GM19023 (cell line): ENCODE measurements at regions not wholly inside any gene's neighbourhood (a gene's known extent, or its start where the extent isn't known, plus 50 kb on each side); places are given as distances from the start of the nearest gene placed in this dataset.
"Not testable (repeated sequence)": the region's sequence is repeated elsewhere in the genome, so short reads cannot be mapped to it uniquely, and the experiment has no call there.

Experiments
- ATAC-seq: cut with Tn5 transposase; IDR thresholded peaks from one replicate; pipeline ENCODE4 v1.9.1; 2021; ENCODE audit warnings: mild to moderate bottlenecking, moderate library complexity; ENCODE audit not compliant: unreplicated experiment

GRCh38 chr1:166304131-166304530 is 137.3 kb upstream of the FAM78B start:
- no peak for ATAC-seq

GRCh38 chr1:166305371-166305770 is 138.6 kb upstream of the FAM78B start:
- no peak for ATAC-seq

- ATAC-seq: no peak
Observed at GRCh38 chr1:166307261-166308188, 140.7 kb upstream of the FAM78B start.

- not testable (repeated sequence) for ATAC-seq
Observed at GRCh38 chr1:166316306-166316705, 149.5 kb upstream of the FAM78B start.

GRCh38 chr1:166322470-166322869 is 155.7 kb upstream of the FAM78B start:
- ATAC-seq: no peak

GRCh38 chr1:166327886-166328285 is 161.1 kb upstream of the FAM78B start:
- no peak for ATAC-seq

GRCh38 chr1:166328956-166329355 is 162.2 kb upstream of the FAM78B start:
- no peak for ATAC-seq

- no peak for ATAC-seq
Observed at GRCh38 chr1:166330096-166330495, 163.3 kb upstream of the FAM78B start.

- no peak for ATAC-seq
Observed at GRCh38 chr1:166338105-166338504, 171.3 kb upstream of the FAM78B start.

- ATAC-seq: no peak
Observed at GRCh38 chr1:166340709-166341108, 173.9 kb upstream of the FAM78B start.

- no peak for ATAC-seq
Observed at GRCh38 chr1:166343276-166343675, 176.5 kb upstream of the FAM78B start.

GRCh38 chr1:166350490-166350889 is 183.7 kb upstream of the FAM78B start:
- no peak for ATAC-seq

GRCh38 chr1:166351676-166352075 is 184.9 kb upstream of the FAM78B start:
- no peak for ATAC-seq

- ATAC-seq: no peak
Observed at GRCh38 chr1:166353213-166353612, 186.4 kb upstream of the FAM78B start.

- ATAC-seq: no peak
Observed at GRCh38 chr1:166354406-166354805, 187.6 kb upstream of the FAM78B start.

- ATAC-seq: no peak
Observed at GRCh38 chr1:166365081-166365480, 198.3 kb upstream of the FAM78B start.

GRCh38 chr1:166368030-166368429 is 201.2 kb upstream of the FAM78B start:
- ATAC-seq: no peak

GRCh38 chr1:166377896-166378295 is 211.1 kb upstream of the FAM78B start:
- ATAC-seq: no peak

GRCh38 chr1:166378805-166379204 is 212.0 kb upstream of the FAM78B start:
- no peak for ATAC-seq

GRCh38 chr1:166379447-166379846 is 212.6 kb upstream of the FAM78B start:
- ATAC-seq: no peak

GRCh38 chr1:166383137-166383536 is 216.3 kb upstream of the FAM78B start:
- no peak for ATAC-seq

GRCh38 chr1:166383635-166384346 is 217.0 kb upstream of the FAM78B start:
- ATAC-seq: no peak
